ENCODE measurements at regions not wholly inside any gene's neighbourhood (a gene's known extent, or its start where the extent isn't known, plus 50 kb on each side); places are given as distances from the start of the nearest gene placed in this dataset.

DNA sequence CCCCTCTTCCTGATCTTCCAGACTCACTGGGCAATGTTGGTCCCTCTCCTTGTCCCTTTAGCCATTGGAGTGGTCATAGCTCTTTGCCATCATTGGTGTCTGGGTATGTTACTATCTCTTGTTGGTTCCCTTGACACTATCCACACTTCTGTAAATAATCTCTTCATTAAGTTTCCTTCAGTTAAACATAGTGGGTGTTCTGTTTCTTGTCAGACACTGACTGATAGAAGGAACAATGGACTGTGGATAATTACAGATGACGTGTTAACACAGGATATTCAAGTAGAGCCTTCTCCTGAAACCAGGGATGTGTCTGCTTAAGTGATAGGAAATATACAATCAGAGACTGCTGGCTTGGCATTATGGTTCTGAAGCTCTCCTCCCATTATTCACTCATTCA lies 458.3 kb upstream of the USP24 start:
- no peak for DNase-seq (ENCODE audit: low read depth)

DNA sequence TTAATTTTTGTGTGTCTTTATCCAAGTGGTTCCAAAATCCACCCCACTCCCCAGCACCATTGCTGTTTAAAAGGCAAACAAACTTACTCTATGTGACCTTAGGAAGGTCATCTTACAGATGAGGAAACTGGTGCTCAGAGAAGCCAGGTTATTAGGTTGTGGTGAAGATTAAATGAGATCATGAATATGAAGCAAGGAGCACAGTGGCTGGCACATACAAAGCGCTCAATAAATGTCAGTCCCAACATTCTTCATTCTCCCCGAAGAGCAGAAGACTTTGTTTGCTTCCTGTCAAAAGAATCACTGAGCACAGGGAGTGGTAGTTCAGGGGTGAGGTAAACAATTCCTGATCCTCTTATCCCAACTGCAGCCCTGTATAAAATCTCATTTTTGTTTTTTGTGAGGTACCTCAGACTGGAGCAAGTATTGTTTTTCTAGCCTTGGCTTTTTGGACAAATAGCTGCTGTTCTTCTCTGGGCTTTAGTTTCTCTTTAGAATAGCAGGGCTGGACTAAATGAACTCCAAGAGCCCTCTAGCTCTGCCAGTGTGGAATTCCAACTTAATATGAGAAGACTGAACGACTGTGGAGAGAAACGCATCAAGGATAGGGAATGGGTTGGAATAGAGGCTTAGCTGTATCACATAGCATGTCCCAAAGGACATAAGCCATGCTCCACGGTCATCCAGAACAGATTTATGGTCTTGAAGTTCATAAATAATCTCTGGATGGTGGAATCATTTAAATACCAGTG lies 455.3 kb upstream of the USP24 start:
- DNase-seq (ENCODE audit: low read depth): peak; percentile 28

DNA sequence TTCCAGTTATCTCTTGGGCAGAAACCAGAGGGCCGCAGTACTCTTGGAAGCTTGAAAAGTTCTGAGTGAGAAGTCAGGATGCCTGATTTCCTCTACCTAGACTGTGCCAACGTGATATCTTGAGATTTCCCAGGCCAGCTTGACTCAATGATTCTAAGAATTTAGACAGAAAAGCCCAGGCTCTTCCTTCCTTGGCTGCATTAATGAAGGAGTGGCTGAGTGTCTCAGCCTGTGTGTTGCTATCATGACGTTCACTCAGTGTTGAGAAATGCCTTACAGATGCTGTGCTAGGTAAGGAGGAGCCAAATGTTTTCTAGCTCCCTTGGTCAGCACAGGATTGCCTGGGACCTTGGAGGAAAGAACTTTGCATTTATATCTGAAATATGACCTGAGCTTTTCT lies 454.1 kb upstream of the USP24 start:
- DNase-seq (ENCODE audit: low read depth): peak; percentile 29

DNA sequence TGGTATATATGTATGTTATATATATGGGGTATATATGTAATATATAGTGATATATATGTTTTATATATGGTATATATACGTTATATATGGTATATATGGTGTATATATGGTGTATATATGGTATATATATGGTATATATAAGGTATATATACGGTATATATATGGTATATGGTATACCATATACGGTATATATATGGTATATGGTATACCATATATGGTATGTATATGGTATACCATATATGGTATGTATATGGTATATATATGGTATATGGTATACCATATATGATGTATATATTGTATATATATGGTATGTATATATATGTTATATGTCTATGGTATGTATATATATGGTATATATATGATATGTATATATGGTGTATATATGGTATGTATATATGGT lies 447.7 kb upstream of the USP24 start:
- DNase-seq (ENCODE audit: low read depth): no peak

DNA sequence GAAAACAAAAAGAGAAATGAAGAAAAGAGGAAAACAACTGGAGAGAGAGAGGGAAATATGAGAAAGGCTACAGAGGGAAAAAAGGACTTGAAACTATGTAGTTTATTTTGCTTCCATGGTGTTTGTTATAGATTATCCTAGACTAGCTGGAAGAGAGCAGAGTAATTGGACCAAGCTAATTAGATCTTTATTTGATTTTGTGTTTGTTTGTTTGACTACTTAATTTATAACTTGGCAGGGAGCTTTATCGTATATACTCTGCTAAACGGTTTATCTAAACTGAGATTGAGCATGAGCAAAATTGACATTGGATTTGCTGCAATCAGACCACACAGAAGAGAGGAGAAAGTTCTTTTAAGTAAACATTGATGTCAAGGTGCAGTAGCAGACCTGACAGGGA lies 443.8 kb upstream of the USP24 start:
- no peak for DNase-seq (ENCODE audit: low read depth)

DNA sequence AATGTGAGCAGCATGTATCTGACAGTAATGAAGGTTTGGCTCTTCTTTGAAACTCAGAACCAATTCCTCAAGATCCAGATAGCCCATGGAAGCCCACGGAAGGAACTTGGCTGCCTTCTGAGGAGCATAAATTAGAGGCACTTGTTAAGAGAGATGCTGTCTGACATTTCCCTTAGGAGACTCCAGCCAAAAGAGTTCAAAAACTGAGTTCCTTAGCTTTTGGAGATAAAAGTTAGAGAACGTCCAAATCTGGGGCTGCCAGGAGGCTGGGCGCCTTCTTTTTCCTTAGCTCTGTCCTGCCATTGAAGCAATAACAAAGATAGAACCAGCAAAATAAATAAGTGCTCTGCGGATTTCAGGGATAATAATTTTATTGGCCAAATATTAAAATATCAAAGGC lies 439.6 kb upstream of the USP24 start:
- no peak for DNase-seq (ENCODE audit: low read depth)

DNA sequence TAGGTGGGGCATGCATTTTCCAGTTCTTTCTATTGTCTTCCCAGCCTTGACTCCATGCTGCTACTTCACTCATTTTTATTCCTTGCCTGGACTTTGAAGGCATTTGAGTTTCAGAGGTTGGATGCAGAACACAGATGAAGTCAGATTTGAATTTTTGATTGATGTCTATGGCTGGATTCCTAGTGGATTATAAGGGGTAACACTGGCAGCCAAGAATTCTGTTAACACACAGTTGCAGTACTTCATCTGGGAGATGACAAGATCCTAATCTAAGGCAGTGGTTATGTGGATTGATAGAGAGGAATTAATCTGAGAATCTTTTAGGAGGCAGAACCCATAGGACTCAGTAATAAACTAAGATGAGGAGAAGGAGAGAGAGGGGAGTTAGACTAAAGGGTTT lies 439.0 kb upstream of the USP24 start:
- DNase-seq (ENCODE audit: low read depth): no peak

DNA sequence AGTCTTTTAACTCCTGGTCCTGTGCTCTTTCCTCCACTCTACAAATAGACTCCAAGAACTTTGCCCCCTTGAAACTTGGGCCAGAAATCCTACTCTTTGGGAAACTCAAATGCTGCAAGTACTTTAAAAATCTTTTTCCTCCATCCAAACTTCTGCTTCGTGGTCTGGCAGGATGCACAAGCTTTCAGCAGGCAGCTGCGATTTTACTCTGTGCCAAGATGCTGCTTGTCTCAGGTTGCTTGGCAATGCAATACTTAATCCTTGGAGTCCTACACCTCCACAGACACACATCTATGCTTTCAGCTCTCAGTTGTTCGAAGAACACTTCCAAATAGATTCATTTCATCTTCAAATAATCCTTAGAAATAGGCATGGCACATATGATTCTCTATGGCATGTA lies 435.3 kb upstream of the USP24 start:
- no peak for DNase-seq (ENCODE audit: low read depth)

DNA sequence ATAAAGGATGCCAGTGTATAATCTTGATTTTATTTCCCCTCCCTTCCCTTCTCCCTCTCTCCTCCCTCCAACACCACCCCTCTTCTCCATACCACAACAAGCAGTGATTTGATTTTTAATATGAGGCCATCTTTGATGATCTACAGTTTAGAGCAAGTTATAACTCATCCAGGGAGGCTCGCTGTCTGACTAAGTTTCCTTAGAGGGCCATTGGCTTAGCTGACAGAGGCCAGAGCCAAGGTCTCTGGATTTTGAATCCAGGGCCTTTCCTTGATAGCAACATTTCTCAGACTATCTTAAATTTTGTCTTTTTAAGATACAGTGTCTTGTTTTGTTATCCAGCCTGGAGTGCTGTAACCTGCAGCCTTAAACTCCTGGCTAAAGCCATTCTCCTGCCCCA lies 431.0 kb upstream of the USP24 start:
- DNase-seq (ENCODE audit: low read depth): no peak

DNA sequence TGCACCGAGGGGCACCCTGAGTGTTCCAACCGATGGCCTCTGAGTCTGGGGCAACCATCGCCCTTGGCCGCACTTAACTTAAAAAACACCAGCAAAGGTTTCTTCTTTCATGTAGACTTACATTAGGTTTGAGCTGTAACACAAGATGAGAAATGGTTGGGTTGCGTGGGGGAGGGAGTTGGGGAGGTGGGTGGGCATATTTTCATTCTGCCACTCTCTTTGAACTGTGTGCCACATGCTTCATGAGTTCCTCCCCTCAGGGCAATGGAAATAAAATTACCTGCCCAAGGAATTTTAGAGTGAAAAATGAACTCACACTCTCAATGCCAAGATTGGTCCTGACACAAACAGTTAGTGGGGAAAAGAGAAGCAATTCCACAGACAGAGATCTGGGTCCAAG lies 430.1 kb upstream of the USP24 start:
- DNase-seq (ENCODE audit: low read depth): no peak

DNA sequence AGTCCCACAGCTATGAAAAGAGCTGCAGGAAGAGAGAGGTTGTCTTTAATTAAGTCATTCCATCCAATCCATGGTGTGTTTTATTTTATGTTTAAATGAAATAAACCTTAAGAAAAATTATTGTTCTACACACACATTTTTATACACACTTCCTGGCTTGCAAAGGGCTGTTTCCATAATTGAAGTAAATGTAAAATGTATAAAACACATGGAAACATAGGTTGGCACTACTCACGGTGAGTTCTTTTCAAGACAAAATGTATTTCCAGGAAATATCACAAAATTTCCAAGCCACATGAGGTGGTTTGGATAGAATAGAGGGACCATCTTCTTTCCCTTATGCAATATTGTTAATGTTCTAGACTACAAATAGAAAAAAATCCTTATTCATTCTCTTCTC lies 426.8 kb upstream of the USP24 start:
- DNase-seq (ENCODE audit: low read depth): no peak

DNA sequence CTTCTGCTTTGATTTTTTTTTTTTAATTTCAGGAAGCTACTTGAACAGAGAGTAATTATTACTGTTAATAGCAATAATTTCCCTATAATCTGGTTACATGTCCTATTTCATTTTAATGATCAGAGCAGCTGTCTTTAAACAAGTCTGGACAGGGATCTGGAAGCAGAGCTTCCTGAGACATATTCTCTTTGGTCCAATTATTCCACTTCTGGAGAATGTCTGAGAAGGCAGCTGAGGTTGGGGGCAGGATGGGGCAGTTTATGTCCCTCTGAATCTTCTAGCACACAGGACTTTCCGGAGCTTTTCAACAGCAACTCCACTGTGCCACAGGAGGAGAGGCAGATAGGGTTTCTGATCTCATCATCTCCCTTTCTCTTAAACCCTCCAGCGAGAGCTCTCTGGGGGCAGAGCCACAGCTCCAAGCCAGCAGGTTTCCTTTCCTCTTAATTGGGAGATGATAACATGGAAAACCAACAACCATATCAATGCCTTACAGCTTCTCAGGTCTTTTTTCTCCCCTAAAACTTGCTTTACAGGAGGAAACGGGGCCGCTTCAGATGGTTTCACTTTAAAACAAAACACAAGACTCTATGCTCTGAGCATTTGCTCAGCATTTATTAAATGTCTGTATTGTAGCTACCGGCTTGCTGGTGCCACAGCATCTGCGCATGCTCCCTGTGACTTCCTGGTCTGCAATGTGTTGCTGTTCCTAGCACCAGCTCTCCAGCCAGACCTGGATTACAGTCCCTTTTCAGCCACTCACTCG lies 425.7 kb upstream of the USP24 start:
- peak; percentile 73 for DNase-seq (ENCODE audit: low read depth)

DNA sequence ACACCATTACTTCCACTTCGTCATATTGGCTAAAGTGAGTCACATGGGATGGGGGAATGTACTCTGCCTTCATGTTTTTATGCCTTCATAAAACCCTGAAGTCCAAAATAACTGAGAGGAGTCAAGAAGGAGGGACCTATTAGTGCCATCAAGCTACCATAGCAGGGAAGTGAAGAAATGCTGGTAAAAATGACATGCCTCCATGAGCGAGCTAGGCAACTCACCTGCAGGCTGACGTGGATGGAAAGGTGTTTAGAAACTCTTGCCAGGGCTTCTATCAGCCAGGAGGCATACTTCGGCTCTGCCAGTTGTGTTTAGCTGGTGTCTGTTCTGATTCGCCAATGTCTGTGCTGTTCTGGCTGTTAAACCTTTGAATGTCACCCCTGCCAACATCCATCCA lies 424.4 kb upstream of the USP24 start:
- no peak for DNase-seq (ENCODE audit: low read depth)

DNA sequence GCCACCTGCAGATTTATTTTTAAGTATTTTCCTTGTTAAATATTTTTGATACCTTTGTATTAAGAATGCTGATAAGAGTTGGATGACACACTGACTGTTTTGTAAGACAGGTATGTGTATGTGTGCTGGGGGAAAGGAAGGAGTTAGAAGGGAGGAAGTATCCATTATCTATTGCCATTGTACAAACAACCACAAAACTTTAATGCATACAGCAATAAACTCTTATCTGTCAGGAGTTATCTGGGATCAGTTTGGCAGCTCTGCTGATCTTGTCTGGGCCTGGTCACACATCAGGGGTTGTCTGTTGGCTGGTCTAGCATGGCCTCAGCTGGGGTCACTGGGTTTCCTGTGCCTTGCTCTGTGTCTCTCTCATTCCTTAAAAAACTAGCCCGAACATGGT lies 423.9 kb upstream of the USP24 start:
- no peak for DNase-seq (ENCODE audit: low read depth)

DNA sequence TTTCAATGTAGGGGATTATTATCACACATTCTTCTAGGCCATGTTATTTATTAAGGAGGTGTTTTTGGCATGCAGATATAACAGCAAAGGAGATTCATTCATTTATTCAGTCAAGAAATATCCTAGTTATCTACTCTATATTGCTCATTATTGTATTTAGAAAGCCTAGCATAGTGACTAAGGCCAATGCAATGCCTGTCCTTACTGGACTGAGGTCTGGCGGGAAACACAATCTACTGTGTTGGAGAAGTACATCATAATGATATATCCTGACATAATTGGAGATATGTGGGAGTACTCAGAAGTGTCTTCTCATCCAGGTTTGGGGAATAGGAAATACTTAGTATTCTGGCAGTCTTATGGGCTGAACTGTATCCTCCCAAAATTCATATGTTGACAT lies 421.5 kb upstream of the USP24 start:
- peak; percentile 84 for DNase-seq (ENCODE audit: low read depth)

DNA sequence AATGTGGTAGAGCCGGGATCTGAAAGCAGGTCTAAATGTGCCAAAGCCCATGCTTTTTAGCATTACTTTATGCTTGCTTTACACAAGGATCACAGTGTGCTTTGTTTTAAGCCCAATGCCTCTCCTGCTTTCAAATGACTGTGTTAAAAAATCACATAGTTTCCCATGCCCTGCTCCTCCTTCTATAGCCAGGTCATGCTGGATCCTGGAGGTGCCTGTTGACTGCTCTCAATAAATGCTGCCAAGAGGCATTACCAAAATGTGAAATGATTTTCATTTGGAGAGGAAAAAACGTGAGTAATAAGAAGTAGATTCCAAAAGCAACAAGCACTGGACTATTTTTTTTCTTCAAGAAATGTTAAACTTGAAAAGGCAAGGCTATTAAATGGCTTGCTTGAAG lies 420.7 kb upstream of the USP24 start:
- peak; percentile 94 for DNase-seq (ENCODE audit: low read depth)

DNA sequence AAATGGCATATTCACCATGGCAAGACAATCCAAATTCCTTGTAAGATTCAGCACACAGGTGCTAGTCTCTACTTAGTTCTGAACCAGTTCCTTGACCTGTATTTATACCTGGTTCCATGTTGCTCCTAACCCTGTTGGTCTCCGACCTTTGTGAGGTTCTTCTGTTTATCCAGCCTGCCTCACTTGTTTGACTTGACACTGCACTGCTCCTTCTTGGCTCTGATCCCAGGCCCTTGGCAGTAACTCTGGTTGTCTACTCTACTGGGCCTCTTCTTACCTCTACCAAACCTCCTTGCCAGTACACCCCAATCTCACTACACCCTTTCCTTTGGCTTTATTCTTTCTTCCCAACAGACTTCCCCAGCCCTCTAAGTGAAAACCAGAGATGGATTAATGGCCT lies 419.4 kb upstream of the USP24 start:
- no peak for DNase-seq (ENCODE audit: low read depth)

DNA sequence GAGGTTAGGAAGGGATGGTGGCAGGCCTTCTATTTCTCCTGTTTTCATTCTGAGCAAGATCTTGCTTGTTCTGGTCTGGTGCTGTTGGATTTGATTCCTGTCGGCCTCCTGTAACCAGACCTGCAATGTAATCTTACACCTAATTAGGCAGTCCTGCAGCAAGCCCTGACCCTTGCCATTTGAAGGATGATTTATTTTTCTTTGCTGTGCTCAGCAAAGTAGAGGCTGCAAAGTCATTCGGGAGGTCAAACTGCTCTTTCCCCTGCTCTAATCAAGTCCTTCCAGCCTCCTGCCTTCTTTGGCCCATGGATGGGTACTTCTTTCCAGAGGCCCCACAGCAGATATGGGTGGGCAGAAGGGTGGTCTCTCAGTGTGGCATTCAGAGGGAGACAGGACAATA lies 417.7 kb upstream of the USP24 start:
- DNase-seq (ENCODE audit: low read depth): no peak

DNA sequence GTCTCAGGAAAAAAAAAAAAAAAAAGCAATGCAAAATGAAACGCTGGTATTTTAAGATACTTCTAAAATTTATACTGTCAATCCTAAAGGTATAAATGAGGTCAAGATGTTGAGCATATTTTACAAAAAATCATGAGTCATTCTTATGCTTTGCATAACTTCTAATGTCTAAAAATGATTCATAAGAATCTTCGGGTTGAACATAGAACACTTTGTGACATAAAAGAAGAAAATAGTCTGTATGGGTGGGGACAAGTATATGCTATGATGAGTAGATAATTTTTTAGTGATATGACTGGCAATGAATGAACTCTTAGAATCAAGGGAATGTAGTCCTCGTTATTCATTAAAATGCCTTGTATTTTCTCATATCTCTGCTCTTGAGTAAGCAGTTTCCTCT lies 416.9 kb upstream of the USP24 start:
- peak; percentile 86 for DNase-seq (ENCODE audit: low read depth)

DNA sequence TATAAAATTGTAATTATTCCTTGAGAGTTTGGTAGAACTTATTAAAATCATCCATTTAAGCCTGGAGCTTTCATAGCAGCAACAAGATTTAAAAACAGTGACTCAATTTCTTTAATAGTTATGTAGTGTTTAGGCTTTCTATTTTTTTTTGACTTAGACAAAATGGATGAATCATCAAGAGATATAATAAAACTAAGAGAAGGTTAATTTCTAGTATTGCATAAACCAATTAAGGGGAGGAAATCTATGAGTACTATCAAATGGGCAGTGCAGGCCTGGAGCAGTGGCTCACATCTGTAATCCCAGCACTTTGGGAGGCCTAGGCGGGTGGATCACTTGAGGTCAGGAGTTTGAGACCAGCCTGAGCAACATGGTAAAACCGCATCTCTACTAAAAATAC lies 416.3 kb upstream of the USP24 start:
- DNase-seq (ENCODE audit: low read depth): peak; percentile 84

DNA sequence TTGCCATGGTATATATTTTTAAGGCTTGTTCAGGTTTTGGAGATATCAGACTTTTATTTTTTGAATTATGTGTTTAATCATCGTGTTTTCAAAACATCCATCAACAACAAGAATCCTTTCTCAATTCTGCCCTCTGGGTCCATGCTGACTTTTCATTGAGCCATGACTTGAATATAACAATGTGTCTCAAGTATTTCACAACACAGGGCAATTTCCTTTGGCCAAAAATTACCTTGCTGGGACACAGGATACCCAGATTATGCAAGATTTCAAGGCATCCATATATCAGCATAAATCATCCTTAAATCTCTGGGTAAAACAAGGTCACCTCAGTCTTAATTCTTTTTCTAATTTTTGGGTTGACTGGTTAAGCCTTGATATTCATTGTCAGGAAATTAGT lies 411.2 kb upstream of the USP24 start:
- DNase-seq (ENCODE audit: low read depth): no peak

DNA sequence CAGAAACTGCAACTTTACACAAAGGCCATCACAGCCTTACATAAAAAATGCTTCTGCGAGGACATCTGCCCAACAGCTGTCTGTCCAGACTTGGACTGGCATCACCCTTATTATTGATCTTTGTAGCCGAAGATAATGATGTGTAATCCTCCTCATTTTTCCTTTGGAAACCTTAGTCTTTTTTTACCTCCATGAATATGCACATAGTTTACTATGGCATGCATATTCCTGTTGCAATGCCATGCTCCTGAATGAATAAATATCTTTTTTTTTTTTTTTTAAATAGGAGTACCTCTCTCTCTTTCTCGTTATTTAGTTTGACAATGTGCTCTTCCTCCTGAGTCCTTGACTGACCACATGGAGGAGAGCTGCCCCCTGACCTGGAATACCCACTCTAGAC lies 409.6 kb upstream of the USP24 start:
- DNase-seq (ENCODE audit: low read depth): no peak

DNA sequence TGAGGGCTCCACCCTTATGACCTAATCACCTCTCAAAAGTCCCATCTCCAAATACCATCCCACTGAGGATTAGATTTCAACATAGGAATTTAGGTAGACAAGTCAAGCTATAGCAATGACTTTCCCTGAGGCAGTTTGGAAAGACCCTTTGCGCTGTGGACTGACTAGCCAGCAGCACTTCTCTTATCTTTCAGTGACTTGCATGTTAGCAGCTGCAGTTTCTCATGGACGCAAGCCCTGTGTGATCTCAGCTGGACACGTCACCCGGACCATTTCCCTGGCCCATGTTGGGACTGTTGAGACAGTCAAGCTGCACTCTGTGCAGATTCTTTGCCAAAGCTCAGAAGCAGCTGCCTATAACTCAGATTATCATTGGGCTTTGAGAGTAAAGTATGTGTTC lies 408.1 kb upstream of the USP24 start:
- no peak for DNase-seq (ENCODE audit: low read depth)

DNA sequence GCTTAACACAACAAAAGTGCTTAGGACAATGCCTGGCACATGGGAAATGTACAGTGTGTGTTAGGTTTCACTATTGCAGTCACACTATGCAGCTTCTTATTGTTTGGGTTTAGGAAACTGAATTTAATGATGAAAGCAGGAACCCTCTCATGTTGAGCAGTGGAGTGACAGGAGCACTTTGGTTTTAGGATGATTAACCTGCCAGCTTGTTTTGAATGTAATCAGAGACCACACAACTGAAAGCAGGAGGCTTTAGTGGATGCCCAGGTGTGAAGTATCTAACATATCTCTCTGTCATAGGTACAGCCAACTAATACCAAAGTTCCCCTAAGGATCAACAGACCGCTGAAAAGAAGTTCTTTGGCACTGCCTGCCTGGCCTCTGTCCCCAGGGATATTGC lies 406.9 kb upstream of the USP24 start:
- DNase-seq (ENCODE audit: low read depth): no peak

Measured in EH (cell line).